NCI-H2196 treated with DMSO at 0.1 percent for 48 hours (cell line): ENCODE measurements at regions not wholly inside any gene's neighbourhood (a gene's known extent, or its start where the extent isn't known, plus 50 kb on each side); places are given as distances from the start of the nearest gene placed in this dataset.

ENCODE experiments used
- DNase-seq: peaks from one replicate; lab custom pipeline; 2025; ENCODE audit not compliant: unreplicated experiment; lab: John Stamatoyannopoulos, UW

DNA sequence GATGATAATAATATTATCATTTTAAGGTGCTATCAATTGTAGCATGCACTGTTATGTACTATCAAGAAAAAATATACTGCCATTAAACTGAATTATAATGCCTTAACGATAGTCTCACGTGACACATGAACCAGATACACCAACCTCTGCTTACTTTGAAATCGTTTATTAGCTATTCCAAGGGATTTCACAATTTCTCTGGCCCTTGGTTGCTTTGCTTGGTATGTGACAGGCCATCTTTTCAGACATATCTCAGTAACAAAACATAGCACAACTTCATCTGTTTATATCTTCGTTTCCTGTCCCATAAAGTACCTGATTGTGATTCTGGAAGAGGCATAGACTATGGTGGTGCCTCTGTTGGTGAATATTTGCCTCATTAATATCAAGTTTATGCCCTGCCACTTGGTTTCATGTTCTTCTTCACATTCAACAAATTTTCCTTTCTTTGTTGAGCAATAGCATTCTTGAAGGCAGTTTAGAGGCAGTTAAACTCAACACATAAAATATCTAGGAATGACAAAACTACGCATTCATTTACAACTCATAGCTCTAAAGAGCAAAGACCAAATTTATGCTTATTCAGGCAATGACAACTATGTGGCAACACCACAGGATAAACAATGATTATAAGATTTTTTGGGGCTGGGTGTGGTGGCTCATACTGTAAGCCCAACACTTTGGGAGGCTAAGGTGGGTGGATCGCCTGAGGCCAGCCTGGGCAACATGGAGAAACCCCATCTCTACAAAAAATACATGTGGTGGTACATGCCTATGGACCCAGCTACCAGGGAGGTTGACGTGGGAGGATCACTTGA, 84.3 kb downstream of the MCFD2 start:
- no peak for DNase-seq

DNA sequence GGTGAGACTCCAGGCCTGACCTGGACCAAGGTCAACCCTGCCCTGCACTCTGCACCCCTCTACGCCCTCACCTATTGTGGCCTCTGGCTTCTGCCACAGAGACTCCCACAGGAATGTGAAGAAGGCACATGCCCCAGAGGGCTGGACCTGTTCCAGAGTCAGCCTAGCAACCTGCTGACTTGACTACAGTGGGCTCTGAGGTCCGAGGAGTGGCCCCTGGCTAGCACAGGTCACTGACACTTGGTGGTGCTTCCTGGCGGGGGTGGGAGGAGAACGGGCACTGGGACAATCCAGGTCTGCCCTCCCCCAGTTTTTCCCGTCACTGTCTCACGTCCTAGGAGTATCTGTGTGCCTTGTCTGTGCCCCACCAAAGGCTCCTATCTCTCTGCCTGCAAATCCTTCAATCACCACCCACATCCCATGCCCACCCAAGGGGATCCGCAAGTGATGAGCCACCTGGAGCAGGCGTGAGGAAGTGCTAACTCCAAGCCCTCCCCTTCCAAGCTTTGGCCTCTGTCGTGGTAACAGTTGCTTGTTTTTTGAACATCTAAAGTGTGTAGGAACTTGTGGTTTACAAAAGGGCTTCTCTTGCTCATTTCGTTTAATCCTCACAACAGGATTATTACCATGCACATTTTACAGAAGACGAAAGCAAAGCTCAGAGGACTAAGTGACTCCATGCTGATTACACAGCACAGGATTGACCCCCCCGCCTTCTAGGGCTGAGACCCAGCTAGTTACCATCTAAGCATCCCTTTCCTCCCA, 86.2 kb downstream of the MCFD2 start:
- no peak for DNase-seq

DNA sequence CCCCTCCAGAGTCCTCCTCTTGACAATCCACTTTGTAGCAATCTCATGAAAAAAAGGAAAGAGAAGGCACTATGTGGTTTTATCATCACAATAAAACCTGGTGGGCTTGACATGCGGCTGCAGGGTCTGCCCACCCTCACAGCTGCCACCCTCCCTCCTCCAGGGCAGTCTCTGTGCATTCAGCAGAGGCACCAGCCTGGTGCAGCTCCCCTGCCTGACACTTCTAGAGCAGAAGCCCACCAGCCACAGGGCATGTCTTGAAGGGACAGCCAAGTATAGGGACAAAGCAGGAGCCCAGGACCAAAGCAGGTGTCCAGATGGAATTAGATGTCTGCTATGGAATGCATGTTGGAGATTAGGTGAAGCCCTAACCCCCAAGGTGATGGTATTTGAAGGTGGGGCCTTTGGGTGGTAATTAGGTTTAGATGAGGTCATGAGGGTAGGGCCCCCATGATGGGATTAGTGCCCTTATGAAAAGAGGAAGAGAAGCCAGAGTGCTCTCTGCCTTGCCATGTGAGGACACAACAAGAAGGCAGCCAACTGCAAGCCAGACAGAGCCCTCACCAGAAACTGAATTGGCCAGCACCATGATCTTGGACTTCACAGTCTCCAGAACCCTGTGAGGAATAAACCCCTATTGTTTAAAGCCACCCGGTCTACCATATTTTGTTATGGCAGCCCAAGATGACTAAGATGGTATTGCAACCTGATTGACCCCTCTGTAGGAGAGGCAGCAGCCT, 86.9 kb downstream of the MCFD2 start:
- no peak for DNase-seq

DNA sequence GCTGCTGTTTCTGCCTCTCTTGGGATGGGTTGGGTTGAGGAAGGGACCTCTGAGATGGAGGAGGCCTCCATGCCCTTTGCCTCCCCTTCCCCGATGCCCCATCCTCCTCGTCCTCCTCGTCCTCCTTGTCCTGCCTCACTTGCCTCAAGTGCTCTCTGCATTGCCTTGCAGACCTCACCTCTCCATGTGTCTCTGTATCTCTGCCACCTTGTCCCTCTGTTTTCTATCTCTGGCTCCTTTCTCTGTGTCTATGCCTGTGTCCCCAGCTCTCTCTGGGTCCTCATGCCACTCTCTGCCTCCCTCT, 87.5 kb downstream of the MCFD2 start:
- no peak for DNase-seq

DNA sequence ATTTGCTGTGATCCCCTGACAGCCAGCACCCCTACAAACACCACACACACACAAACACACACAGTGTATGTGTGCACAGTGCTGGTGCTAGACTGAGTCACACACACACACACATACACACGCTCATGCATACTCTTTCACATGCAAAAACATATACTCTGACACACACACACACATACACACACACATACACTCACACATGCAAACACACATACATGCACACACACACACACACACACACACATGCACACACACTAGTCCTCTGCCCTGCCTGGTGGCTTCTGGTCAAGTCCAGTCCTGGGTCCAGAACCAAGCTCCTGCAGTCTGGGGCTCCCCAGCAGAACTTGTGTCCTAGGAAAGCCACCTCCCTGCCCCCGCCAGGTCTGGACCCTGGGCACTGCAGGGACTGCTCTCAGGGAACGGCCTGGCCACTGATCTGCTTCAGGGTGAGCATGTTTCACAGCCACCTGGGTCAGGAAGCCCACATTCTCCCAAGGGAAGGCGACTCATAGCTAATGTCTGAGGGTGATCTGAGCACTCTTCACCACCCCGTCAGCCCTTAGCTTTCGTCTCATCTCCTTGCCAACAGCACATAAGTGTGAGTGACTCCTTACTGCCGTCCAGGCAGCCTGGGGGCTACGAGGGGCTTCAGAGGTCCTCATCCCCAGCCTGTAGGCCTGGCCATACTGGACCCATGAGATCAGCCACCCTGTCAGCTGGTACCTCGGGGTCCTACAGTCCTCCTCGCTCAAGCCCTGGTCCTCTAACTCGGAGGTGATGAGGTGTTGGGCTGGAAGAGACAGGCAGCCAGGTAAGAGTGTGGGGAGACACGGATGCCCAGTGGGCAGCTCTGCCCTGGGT, 88.1 kb downstream of the MCFD2 start:
- DNase-seq: no peak

DNA sequence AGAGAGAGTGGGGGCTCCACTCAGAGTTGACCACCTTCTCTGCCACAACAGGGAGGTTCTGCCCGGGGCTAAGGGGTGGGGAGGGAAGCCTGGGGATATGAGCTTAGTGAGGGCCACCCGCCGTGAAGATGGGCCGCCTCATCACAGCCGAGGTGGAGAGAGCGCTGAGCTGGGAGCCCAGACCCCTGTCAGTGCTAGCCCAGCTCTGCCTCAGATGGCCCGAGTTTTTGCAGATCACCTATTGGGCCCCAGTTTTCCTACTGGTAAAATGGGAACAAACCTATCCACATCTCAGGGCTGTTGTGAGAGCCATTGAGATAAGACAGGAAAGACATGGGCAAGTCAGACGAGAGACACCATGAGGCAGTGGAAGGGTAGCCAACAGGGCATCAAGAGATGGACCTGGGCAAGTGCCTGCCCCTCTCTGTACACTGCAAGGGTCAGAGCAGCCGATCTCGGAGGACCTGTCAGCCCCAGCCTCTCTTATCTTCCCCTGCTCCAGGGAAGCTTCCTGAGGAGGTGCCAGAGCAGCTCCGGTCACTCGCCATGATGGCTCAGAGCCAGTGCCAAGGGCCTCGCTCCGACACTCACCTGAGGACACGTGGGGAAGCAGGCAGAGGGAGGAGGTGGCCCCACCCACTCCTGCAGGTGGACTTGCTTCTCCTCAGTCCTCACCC, 88.9 kb downstream of the MCFD2 start:
- no peak for DNase-seq

DNA sequence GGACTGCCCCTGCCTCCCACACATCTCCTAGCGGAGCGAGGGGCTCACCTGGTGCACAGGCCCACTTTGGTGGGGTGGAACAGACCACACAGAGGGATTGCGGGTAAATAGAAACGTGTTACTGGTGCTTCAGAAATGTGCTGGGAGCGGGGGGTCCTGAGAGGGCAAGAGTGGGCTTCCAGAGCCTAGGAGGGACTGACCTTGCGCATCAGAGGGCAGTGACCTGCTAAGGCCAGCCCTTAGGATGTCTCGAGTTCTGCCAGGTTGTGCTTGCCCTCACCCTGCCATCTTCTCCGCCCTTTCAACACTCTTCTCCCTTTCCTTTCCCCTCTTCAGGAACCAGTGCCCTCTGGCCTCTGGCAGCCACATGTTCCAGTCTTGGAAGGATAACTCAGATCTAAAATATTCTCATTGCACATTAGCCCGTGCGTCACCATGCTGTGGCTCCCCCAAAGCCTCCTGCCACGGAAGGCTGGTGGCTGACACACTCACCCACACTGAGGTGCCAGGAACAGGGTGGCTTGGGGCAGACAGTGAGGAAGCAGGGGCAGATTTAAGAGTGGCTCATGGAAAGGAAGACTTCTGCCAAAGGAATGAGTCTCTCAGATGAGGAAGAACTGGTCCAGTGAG, 89.6 kb downstream of the MCFD2 start:
- DNase-seq: no peak

DNA sequence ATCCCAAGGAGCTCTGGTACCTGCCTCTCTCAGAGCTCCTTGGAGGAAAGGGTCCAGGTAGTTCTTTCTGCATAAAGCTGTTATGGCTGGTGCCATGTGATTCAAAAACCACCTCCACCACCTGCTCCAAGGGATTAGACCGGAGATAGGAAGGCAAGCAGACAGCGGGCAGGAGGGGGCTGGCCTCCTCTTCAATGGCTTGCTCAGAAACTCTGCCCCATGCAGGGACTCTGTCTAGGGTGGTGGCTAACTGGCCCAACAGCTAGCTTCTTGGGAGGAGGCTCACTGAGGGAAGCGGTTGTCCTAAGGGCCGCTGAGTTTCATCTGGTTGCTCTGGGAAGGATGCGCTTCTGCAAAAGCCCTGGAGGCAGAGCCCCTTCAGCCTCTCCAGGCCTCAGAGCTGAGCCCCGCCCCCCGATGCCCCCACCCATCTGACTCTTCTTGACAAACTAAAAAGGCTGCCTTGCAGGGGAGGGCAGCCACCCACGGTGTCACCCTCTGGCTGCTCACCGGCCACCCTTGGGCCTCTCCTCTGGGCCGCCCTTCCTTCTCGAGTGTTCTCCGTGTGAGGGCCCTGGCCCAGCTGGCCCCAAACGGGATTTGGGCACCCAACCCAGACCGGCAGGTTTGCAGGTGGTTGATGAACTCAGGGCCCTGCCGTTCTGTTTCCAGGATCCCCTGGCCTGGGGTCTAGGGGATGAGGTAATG, 90.2 kb downstream of the MCFD2 start:
- no peak for DNase-seq

DNA sequence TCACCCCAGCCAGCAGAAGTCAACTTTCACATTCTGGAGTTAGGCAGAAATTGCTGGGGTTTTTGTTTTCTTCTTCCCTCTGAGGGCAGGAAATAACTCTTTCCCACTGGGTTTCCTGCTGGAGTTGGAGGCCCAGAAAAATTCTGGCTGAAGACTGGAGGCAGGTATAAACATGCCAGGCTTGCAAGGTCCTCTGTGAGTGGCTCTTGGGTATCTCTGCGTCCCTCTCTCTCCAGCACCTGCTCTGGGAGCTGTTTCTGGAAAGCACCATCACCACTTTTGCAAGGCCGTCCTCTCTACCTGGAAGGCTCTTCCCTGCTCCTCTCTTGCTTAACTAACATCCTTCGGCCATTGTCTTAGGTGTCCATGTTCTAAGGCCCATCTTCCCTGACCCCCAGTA, 91.0 kb downstream of the MCFD2 start:
- no peak for DNase-seq

DNA sequence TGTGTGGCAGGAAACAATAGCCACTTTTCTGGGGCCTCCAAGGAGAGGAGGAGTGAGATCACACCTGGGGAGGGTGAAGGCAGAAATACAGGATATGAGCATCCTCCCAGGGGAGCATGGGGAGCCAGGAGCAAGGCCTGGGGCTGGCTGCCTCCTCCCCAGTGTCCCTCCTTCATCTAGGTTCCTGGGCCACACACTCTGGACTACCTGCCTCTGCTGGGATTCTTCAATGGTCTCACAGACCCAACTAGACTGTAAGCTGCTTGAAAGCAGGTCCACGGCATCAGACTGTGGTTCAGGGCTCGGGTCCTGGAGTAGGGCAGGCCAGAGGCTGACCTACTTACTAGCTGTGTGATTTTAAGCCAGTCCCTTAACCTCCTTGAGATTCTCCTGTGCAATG, 94.0 kb downstream of the MCFD2 start:
- no peak for DNase-seq

DNA sequence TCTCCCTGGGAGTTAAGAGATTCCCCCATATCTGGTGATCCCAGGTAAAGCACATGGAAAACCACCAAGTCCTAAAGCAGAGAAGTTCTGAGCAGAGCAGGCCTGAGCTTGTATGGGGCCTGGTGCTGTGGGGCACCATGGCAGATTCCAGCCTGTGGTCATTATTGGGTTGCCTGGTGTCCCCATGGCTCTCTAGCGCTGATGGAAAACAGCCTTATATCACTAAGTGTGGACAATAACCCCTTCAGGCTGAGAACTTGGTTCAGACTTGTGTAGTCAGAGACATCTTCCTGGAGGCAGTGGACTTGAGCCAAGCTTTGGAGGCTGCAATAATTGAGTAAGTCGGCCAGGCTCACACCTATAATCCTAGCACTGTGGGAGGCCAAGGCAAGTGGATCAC, 96.8 kb downstream of the MCFD2 start:
- DNase-seq: no peak

DNA sequence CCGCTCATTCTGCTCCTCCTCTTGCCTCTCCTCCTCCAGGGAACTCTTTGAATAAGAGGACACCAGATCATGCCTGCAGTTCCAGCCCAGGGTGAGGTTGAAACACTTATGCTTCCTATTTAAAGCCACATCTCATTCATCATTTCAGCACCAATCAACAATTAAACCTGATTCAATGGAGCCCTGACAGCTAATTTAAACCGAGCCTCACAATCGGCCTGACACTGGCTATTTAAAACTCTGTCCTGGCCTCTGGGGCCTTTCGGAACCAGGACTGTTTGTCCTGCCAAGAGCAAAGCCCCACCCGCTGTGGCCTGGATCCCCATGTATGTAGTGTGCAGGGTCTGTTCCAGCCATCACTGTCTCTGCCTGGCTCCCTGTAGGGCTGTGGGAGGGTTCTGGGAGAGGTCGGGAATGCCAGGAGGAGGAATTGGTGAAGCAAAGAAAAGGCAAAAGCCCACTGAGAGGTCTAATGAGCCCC, 97.4 kb downstream of the MCFD2 start:
- no peak for DNase-seq

DNA sequence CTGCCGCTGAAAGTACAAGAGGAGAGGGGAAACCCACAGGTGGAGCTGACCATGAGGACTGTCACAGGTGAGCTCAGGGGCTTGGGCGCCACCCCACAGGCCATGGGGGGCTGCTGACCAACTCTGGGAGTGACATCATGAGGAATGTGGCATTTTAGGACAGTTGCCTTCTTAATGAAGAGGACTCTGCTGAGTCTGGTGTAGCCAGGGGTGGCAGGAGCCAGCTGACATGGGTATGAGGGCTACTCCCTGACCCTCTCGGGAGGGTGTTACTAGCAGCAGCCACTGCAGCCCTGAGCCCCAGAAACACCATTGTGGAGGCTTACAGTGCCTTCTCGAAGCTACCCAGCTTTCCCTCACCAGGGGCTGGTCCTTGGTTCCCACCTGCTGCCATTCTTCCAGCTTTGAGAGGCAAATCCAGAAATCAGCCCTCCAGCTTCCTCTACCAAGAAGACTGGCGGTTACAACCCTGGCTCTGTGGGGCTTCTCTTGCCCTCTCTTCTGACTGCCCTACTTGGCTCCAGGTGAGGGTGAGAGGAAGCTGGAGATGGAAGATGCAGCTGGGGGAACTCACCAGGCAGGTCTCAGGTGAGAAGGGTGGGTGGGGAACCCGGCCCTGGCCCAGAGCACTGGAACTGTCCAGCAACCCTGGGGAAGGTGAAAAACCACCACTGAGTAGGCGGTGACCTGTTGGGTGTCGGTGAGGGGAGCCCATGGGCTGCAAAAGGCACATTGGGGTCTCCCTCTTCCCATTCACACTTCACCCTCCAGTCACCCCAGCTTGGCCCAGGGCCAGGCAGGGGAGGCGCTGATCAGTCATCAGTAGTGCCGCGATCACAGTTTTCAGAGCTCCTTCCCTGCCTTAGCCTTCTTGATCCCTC, 98.5 kb downstream of the MCFD2 start:
- no peak for DNase-seq

DNA sequence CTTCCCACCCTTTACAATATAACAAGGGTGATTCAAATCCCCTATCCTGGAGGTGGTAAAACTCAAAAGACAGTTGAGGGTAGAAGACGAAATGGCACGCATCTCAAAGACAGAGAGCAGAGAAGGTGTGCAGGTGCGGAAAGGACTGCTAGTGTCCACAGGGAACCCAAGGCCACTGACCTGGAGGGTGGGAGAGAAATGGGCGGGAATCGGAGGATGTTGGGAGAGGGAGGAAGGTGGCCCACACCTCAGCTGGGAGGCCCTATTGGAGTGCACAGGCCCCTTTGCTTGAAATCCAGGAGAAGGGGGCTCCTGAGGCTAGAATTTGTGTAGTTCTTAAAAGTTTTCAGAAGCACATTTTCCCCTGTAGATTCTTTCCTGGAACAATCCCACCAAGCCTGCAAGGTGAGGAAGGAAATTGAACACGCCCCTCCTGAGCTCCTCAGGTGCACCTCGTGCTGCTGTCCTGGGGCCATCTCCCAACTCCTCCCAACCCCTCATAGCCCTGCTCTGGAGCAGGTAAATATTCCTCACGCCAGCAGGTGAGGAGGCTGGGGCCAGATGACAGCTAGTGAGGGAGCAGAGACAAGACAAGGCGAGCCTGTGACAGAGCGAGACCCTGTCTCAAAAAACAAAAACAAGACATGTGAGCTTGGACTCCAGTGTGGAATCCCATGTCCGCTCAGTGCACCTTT, 99.3 kb downstream of the MCFD2 start:
- DNase-seq: no peak

DNA sequence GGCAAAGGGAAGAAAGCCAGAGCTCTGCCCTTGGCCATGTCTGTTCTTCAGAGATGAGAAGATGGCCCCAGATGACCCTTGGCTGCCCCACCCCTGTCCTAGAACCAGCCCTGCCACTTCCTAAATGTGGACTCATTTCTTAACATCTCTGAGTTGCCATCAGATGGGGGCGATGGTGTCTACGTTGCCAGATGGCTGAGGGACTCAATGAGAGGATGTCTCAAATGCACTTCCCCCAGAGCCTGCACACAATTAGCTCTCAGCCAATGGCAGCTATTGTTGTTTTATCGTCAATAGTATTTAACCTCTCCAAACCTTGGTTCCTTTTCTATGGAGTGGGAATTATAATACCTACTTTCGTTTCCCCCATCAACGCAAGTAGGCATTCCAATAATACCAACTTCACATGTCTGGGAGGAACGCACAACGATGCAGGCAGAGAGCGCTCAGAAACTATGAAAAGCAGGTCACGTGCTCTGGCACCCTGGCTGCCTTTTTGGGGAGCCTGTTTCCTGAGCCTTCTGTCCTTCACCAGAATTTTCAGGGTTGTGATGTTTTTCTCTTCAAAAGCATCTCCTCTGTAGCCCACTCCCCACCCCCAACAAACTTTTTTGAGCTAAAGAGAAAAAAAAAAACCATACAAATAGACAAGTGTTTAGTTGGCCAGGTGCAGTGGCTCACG, 100.3 kb downstream of the MCFD2 start:
- DNase-seq: no peak

DNA sequence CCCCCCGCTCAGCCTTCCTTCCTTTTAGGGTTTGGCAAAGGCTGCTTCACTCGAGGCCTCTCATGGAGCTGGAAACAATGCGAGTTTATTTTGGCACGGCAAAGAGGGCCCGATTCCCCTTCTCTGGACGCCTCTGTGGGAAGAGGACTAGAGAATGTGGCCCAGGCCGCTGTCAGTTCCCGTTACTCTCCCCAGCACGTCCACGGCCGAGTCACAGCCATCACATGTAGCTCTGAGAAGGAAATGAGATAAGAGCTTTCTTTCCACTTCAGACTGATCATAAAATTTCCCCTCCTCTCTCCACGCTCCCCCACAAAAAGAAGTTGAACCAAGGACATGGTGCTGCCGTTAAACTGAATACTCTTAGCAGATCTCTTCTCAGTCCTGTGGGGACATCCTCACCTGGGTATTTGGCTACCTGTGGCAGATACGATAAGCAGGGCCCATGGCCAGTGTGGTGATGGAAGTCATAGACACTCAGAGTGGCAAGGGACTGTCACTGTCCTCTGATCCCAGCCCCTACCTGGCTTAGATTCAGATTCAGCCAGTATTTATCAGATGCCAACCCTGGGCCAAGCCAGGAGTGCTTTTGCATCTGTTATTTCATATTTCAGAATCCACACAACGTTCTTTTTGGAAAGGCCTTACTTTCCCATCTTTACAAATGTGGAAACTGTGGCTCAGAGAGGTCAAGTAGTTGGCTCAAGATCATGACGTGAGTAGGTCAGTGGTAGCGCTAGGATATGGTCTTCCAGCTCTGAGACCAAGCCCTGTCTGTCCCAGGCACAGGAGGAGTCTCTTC, 101.2 kb downstream of the MCFD2 start:
- no peak for DNase-seq
